Lung (tissue), 11 donors: ENCODE measurements at regions not wholly inside any gene's neighbourhood (a gene's known extent, or its start where the extent isn't known, plus 50 kb on each side); places are given as distances from the start of the nearest gene placed in this dataset.

Source experiments
- ATAC-seq: fragments of 200-7000 bp; cut with Tn5 transposase; one replicate; pipeline ENCODE4 v1.9.1; 2020; ENCODE audit warnings: moderate number of reproducible peaks; ENCODE audit not compliant: insufficient read depth, low FRiP score
- DNase-seq, 3 donors: peaks; one replicate each; pipeline ENCODE4 v3.0.0-alpha.2; 2013 to 2017
- H3K27ac ChIP-seq, 2 donors: one replicate each; pipeline ENCODE4 v1.5.1; 2013; ENCODE audit warnings: mild to moderate bottlenecking in 2 of 2, moderate library complexity in 2 of 2, control low read depth in 1 of 2, inconsistent platforms in 1 of 2, low read depth in 1 of 2, low read length in 1 of 2
- H3K27me3 ChIP-seq, 3 donors: one replicate each; pipeline ENCODE4 v1.5.1; 2013; ENCODE audit warnings: low read length in 2 of 3; ENCODE audit not compliant: control insufficient read depth in 3 of 3, insufficient read depth in 3 of 3
- H3K36me3 ChIP-seq, 4 donors: one replicate each; pipeline ENCODE4 v1.5.1; 2013; ENCODE audit warnings: low read length in 4 of 4, mild to moderate bottlenecking in 1 of 4, moderate library complexity in 1 of 4; ENCODE audit not compliant: control insufficient read depth in 4 of 4, insufficient read depth in 4 of 4
- H3K4me1 ChIP-seq, 5 donors: one replicate each; pipeline ENCODE4 v1.5.1; 2013; ENCODE audit warnings: low read length in 5 of 5, mild to moderate bottlenecking in 2 of 5, moderate library complexity in 1 of 5; ENCODE audit not compliant: control insufficient read depth in 5 of 5, insufficient read depth in 5 of 5
- H3K4me3 ChIP-seq: one replicate; pipeline ENCODE4 v1.5.1; 2013; ENCODE audit warnings: mild to moderate bottlenecking, control low read depth, moderate library complexity
- H3K9ac ChIP-seq, 2 donors: one replicate each; pipeline ENCODE4 v1.5.1; 2013; ENCODE audit warnings: low read length in 2 of 2, control low read depth in 1 of 2; ENCODE audit not compliant: insufficient read depth in 1 of 2
- H3K9me3 ChIP-seq, 4 donors: one replicate each; pipeline ENCODE4 v1.5.1; 2013; ENCODE audit warnings: low read length in 3 of 4, mild to moderate bottlenecking in 1 of 4, moderate library complexity in 1 of 4; ENCODE audit not compliant: control insufficient read depth in 4 of 4, insufficient read depth in 3 of 4
- WGBS, 2 donors: extraction: QIAGEN DNeasy Blood & Tissue Kit; methylation state at CpG; one replicate each; pipeline ENCODE4 v1.1.7; 2013; 5-methylcytosine and 5-hydroxymethylcytosine counted together
- TF ChIP-seq, protein P1 (sequence below): IDR thresholded peaks from 2 replicates; pipeline ENCODE4 v1.5.1; 2012; ENCODE audit warnings: mild to moderate bottlenecking; ENCODE audit errors: control extremely low read depth, extremely low read depth
- donor health status: control.
- donor health status: control.
- donor health status: Bipolar disorder and iron deficiency.
- donor health status: healthy.
- donor health status: DM: yes; HTN: yes; CAD: no.

- DNase-seq: no peak
These were observed 302.4 kb downstream of the PCDH20 start for GRCh38 chr13:61113140-61113658.

DNA sequence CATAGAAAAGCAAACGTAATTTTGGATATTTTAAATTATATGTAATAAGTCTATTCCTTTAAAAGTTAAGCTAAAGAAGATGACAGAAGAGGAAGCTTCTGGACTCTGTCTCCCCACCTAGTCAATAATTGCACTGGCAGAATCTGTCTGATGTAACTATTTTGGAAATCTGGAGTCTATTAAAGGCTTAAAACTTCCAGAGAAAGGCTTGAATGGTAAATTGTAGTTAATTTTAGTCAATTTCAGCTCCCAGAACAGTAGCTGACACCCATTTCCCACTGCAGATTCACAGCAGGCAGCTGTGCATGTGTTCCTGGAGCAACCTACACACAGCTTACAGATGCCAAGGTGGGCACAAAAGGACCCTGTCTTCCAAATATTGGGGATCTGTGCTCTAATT is 304.1 kb downstream of the PCDH20 start:
- ATAC-seq (no peak), DNase-seq (no peak)
- Histone ChIP-seq H3K9me3 (peaks cover 0 to 8% (median 2%) of the 10 kb centered on the region in 4 donors), H3K27ac (no peak overlapping the region), H3K27me3 (no peaks in the 10 kb centered on the region), H3K4me3 (no peak overlapping the region), H3K4me1 (no peaks in the 10 kb centered on the region), H3K9ac (no peak overlapping the region), H3K36me3 (no peaks in the 10 kb centered on the region)
- 59 to 62% methylated on average over 1 of the region's 1 CpG for WGBS, 2 donors
- TF ChIP-seq, protein P1, sequence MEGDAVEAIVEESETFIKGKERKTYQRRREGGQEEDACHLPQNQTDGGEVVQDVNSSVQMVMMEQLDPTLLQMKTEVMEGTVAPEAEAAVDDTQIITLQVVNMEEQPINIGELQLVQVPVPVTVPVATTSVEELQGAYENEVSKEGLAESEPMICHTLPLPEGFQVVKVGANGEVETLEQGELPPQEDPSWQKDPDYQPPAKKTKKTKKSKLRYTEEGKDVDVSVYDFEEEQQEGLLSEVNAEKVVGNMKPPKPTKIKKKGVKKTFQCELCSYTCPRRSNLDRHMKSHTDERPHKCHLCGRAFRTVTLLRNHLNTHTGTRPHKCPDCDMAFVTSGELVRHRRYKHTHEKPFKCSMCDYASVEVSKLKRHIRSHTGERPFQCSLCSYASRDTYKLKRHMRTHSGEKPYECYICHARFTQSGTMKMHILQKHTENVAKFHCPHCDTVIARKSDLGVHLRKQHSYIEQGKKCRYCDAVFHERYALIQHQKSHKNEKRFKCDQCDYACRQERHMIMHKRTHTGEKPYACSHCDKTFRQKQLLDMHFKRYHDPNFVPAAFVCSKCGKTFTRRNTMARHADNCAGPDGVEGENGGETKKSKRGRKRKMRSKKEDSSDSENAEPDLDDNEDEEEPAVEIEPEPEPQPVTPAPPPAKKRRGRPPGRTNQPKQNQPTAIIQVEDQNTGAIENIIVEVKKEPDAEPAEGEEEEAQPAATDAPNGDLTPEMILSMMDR: no peak

More at GRCh38 chr13:61113140-61113658, 302.4 kb downstream of the PCDH20 start:
- Histone ChIP-seq H3K27me3 (no peaks in the 10 kb centered on the region), H3K36me3 (no peaks in the 10 kb centered on the region), H3K9me3 (peaks cover 0 to 8% (median 2%) of the 10 kb centered on the region in 4 donors), H3K9ac (no peak overlapping the region), H3K4me3 (no peak overlapping the region), H3K4me1 (no peaks in the 10 kb centered on the region), H3K27ac (no peak overlapping the region)
- 88 to 91% methylated on average over 3 of the region's 3 CpGs for WGBS, 2 donors
- TF ChIP-seq, protein P1: no peak
- ATAC-seq: no peak

GRCh38 chr13:61110732-61111131 is 304.9 kb downstream of the PCDH20 start:
- Histone ChIP-seq H3K36me3 (no peaks in the 10 kb centered on the region), H3K27me3 (no peaks in the 10 kb centered on the region), H3K27ac (no peak overlapping the region), H3K9me3 (peaks cover 0 to 8% (median 2%) of the 10 kb centered on the region in 4 donors), H3K9ac (no peak overlapping the region), H3K4me1 (no peaks in the 10 kb centered on the region), H3K4me3 (no peak overlapping the region)
- DNase-seq (no peak), ATAC-seq (no peak)
- TF ChIP-seq, protein P1: no peak
- WGBS, 2 donors: 84 to 88% methylated on average over 1 of the region's 1 CpG

- no peak for DNase-seq
- no peak overlapping the region for H3K4me3 ChIP-seq
- H3K36me3 ChIP-seq: no peaks in the 10 kb centered on the region
- peaks cover 0 to 8% (median 2%) of the 10 kb centered on the region in 4 donors for H3K9me3 ChIP-seq
- 82 to 88% methylated on average over 5 of the region's 5 CpGs for WGBS, 2 donors
- no peak overlapping the region for H3K9ac ChIP-seq
- TF ChIP-seq, protein P1: no peak
- H3K4me1 ChIP-seq: no peaks in the 10 kb centered on the region
- H3K27ac ChIP-seq: no peak overlapping the region
- ATAC-seq: no peak
- no peaks in the 10 kb centered on the region for H3K27me3 ChIP-seq
These were observed 305.9 kb downstream of the PCDH20 start for GRCh38 chr13:61109741-61110140.
